Right kidney (tissue), 1 donor: ENCODE measurements at regions not wholly inside any gene's neighbourhood (a gene's known extent, or its start where the extent isn't known, plus 50 kb on each side); places are given as distances from the start of the nearest gene placed in this dataset.
"Not testable (repeated sequence)": the region's sequence is repeated elsewhere in the genome, so short reads cannot be mapped to it uniquely, and the experiment has no call there.

ENCODE experiments used
- DNase-seq: peaks from one replicate; pipeline ENCODE4 v3.0.0-alpha.2; 2016

DNA sequence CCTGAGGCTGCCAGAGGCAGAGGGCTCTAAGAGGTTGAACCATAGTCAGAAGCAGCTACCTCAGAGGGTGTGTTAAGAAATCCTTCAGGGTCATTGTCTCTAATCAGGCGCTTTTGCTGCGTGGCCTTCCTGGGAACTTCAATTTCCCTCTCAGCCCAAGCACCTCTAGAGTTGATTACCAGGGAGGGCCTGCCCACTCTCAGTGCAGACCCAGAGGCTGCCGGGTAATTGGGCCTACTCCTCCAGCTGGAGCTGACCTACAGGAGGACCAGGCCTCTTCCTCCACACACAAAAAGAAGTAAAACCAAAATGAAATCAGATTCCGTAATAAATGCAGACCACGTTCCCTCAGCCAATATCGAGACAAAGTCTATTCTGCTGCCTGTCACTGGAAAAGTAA, 305.0 kb upstream of the CCL2 start:
- DNase-seq: no peak

DNA sequence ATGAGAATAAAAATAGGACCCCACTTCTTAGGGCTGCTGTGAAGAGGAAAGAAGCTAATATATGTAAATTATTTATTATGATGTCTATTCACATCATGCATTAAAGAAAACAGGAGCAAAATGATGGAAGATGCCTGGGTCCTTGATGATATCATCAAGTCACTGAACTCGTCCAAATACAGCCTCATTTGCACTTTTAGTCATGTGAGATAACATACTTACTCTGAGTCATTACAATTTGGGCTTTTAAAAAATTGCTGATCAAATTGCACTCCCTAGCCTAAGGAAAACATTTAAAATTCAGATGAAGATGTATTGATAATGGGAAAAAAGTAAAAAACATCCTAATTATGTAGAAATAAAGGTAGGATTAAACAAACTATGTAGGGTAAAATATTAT, 302.7 kb upstream of the CCL2 start:
- DNase-seq: no peak

DNA sequence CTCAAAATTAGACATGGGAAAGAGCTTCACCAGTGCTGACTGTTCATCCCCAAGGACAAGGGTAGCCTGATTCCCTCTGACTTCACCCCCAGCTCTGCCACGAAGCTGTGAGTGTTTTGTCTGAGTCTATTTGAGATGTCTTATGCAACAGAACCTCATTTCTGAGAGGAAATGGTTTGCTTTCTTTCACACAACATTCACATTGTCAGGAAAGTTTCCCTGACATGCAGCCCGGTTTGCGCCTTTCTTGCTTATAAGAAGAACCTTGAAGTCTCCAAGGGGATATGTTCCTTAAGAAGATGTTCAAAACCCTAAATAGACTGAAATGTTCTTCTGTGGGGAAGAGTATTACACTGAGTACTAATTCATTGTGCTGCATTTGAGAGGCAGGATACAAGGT, 300.5 kb upstream of the CCL2 start:
- no peak for DNase-seq

DNA sequence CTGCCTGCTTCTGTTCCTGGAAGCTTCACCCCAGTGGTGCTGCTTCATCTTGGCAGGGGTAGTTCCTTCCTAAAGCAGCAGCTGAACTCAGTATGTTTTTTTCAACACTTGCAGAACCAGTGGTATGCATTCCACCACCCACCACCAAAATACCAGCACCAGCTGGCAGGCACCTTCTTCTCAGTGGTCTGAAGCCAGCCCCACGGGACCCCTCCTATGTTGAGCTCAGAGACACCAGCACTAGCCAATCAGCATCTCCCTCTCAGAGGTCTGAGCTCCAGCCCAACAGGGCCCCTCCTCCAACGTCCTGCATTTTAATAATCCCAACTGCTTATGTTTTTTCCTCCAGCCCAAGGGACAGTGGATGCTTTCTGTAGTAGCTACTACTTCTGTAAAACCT, 299.6 kb upstream of the CCL2 start:
- no peak for DNase-seq

DNA sequence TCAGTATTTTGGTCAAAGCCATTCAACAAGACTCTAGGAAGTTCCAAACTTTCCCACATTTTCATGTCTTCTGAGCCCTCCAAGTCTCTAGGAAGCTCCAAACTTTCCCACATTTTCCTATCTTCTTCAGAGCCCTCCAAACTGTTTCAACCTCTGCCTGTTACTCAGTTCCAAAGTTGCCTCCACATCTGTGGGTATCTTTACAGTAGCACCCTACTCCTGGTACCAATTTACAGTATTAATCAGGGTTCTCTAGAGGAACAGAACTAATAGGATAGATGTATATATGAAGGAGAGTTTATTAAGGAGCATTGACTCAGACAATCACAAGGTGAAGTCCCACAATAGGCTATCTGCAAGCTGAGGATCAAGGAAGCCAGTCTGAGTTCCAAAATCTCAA, 296.0 kb upstream of the CCL2 start:
- not testable (repeated sequence) for DNase-seq

DNA sequence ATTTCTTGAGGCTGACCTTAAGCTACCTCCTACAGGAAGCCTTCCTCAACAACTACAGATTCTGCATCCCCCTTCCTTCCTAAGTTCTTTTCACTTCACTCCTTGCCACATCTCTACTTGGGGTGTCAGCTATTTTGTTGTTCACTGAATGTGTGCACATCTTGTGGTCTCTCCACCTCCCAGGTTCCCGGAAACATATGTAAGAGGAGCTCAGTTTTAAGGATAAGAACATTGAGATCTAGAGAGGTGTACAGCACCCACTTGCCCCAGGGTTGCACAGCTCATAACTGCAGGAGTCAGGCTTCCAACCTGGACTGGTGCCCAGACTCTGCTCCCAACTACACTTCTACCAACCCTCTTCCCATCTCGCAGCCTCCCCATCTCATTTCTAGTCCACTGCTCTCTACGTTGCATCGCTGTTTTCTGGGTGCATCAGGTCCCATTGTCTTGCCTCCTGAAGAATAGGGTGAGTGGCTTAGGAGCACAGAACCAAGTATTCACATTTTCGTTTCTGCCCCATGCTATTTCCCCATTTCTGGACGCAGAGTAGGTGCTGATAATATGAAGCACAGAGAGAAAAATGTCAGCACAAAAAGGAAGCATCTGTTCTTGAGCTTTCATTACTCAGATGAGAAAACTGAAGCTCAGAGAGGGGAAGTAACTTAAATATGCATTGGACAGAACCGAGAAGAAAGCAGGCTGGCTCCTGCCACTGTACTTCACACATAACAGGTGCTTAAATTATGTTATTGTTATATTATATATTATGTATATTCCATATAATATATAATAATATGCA, 292.0 kb upstream of the CCL2 start:
- no peak for DNase-seq

DNA sequence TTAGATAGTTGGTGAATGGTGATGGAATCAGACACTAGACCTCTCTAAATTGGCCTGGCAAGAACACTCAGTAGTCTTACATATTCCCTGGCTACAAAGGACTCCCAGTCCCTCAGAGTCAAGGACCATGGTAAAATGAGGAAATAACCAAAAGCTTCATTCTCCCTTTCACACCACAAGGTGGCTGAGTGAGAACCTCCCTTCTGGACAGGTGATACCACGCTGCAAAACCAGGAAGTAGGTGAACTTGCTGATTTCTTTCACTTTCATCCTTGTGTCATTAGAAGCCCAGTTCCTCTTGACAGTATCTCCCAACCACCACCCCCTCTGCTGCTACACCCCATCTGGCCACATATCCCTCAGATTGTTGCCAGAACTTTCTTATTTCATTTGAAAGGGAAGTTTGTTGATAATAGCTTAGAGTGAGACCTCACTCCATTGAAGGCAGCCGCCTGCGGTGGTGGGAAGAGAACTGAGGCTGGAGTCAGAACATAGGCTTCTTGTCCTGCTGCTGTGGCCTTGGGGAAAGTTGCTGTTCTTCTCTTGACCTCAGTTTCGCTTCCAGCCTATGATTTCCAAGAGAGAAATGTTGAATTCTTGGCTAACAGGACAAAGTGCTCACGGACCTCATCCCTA, 290.6 kb upstream of the CCL2 start:
- DNase-seq: no peak

DNA sequence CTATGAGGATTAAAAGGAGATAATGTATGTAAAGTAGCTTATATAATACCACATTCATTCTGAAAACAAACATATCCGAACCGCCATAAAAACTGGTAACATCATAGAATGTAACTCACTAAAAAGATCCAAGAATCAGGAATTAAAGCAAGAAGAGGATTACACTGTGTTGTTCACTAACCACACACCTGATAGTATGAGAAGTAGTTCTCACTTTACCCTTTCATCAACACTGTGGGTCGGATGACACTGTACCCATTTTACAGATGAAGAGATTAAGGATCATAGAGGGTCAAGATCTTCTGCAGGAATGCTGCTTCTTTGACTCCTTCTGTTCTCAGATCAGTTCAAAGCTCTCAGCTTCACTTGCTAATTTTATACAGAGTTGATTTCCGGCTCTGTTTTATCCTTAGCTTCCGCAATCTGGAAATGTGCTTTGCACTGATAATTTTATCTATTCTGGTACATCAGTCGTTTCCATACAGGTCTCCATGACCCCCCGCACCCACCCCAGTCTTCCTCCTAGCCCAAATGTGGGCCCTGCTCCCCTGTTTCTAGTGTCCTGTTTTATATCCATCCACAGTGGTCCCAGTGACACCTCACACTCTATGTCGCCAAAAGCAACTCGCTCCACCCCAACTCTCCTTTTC, 288.6 kb upstream of the CCL2 start:
- DNase-seq: no peak

DNA sequence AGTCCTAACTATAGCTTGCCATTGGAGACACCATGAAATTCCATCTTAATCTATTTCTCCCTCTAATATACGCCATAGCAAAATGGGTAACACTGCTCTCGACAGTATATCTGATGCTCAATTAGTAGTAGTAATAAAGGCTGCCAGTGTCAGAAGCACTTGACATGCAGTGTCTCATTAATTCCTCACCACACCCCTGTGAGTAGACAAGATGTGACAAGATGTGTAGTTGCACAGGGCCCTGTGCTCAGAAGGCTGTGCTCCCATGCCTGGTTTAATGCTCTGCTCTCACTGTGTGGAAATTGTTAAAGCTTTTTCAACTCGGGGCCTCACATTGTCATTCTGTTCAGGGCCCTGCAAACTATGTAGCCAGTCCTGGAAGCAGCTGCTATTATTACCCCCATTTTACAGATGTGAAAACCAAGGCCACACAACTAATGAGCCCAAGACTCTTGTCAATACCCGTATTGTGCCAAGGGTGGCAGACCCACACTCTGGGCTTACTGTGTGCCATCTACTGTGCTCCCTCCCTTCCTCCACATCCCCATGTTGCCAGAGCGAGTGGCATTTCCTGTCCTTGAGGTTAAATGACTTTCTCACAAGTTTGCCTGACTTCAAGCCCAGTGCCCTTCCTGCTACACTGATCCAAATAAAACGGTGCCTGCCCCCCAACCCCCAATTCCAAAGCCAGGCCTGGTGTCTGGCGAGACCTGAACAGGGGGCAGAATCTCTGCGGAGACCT, 287.3 kb upstream of the CCL2 start:
- no peak for DNase-seq

DNA sequence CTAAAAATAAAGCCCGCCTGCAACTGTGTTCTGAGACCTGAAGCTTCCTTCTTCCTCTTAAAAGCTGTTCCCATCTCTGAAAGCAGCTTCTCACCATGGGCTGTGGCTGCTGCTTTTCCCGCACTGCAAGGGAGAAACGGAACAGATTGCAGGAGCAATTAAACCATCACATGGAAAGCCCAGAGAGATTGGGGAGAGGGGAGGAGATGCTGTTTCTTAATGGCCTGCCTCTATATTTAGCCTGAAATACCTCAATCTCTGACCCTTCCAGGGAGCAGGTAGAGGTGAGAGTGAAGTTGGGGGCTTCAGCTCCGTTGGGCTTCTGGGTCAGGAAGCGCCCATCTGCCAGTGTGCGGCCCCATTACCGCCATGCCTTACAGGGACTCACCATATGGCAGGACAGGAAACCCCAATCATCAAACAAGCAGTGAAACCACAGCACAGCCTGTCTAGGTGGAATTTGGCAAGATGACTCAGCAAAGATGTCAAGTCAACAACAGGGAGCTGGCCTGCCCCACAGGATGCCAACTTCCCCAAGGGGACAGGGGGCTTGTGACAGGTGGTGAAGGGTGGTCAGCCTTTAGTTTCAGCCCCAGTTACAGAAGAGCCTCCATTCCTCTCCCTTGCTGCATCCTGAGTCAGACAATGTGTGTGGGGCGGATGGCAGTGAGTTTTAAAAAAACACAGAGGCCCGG, 286.6 kb upstream of the CCL2 start:
- DNase-seq: no peak

DNA sequence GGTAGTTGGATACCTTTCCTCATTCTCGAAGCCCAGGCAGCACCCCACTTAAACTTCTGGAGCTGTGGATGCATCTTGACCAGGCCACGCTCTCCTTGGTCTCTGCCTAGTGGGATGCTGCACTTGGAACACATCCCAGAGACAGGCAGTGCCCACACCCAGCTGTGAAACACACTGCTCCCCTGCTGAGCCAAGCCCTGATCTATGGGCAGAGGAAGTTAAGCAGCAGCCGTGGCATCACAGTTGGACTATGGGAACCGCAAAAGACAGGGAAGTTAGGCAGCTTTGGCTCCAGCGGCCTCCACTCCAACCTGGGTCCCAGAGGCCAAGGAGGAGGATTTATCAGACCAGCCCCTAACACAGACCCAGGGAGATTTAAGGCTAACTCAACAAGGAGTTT, 284.8 kb upstream of the CCL2 start:
- no peak for DNase-seq

DNA sequence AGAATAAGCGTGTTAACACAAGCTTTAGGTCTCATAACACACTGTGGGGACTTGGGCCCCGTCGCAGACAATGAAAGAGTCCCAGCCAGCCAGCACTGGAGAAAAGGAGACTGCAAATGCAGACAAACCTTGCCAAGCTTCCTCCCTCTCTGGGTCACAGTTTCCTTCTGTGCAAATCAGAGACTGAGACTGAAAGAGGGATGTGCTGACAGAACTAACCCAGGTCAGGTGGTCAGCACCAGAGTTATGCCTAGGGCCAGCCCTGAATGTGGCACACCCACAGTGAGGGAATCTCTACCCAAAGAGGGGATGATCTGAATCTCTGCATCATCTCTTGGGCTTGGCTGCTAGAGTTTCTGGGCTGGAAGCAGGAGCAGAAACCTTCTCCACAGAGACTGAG, 282.3 kb upstream of the CCL2 start:
- no peak for DNase-seq

DNA sequence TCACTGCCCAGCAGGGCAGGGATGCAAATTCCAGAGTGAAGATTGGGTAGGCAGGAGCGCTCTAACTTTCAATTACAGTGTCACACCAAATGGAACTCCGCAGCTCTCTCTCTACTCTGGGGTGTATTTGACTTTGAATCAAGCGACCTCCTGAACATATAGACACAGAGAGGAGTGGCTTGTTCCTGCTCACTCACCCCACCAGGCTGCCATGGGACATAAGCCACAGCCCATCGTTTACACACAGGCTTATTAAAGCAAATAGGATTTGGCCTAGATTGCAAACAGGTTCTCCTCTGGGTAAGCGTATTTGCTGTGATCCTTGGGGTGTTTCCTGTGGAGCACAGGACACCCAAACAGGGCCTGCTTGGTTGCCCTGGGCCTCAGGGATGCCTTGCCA, 281.6 kb upstream of the CCL2 start:
- DNase-seq: no peak

DNA sequence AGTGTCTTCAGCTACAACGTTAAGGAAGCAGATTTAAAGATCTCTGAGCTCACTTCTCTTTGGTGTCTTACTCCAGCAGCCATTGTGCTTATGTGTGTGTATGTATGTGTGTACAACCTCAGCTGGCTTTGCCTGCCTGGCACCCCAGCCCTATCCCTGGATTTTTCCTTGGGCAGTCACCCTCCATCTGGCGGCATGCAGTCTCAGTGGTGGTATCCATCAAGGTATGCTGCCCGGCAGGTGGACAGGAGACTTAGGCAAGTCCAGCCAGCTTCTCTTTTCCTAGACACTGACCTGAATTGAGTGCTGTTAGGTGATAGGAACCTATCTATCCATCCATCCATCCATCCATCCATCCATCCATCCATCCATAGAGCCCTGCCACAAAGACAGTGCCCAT, 280.8 kb upstream of the CCL2 start:
- no peak for DNase-seq

DNA sequence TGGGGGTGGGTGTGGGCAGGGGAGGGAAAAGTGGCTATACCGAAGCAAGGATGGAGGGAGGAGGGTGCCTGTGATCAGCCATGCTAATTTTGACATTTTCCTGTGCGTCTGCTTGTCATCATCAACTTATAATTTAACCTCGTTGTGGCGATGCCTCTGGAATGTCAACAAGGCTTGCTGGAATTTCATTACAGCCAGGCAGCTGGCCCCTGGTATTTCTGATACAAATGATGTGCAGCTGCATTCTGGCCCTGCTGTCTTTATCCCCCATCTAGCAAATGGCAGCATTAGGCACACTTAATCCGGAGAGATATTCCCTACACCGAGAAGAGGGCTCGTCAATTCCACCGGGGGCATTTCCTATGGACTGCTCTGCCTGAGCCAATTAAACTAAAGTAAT, 278.3 kb upstream of the CCL2 start:
- no peak for DNase-seq

DNA sequence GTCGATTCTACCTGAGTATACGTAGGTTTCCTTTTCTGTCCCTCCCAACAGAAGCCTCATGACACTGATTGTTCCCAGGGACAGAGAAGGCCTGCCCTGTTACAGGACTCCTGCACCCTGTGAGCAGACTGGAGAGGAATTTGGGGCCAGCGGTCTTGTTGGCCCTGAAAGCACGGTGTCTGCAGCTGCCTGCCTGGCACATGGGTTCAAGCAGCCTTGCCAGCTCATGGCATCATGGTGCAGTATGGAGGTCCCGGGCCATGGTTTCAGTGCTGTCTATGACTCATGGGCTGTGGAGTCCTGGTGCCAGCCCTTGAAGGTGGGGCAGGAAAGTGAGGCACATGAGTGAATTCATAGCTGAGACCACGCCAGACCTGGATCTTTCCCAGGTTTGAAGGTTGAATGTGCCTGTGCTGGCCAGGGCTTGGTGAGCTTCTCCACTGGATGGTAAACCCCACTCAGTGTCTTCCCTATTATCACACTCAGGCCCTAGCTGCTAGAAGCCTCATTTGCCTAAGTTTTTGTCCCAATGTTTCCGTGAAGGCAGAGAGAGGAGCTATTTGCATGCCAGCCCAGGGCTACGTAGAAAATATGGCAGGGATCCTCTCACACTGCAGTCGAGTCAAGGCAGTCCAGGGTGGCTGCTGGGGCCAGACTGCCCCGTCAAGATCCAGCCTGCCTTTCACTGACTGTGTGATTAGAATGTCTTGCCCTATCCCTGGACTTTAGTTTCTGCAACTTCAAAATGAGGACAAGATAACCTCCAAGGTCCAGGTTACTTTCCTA, 277.2 kb upstream of the CCL2 start:
- DNase-seq: no peak

DNA sequence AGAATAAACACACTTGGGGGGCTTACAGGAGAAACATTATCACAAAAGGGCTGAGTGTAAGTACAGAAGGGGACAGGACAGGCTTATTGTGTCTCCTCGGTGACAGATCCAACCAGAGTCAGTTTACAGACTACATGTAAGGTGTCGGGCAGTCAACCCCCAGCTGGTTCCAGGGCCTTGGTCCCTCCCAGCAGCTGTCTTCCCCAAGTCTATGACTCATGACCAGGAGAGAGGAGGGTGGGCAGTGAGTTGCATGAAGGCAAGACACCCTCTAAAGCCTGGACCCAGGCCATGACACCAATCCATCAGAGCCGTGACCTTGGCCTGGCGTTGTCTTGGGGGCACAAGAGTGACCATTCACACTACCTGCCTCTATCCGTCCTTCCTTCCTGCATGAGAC, 276.2 kb upstream of the CCL2 start:
- no peak for DNase-seq

DNA sequence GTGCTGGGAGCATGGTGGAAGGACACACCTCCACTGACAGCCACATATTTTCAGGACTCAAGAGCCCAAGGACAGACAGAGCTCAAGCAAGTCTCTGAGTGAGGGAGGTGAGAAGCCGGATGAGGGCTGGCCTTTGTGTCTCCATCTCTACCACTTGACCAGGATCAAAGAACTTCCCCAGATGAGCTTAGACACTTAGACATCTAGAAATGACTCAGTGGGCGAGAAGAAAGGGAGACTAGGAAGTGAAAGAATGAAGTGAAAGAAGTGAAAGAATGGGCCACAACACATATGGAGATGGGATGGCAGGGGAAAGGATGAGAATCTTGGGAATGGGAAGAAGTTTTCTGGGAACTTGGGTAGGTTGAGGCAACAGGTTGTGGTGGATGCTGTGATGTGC, 274.9 kb upstream of the CCL2 start:
- no peak for DNase-seq

DNA sequence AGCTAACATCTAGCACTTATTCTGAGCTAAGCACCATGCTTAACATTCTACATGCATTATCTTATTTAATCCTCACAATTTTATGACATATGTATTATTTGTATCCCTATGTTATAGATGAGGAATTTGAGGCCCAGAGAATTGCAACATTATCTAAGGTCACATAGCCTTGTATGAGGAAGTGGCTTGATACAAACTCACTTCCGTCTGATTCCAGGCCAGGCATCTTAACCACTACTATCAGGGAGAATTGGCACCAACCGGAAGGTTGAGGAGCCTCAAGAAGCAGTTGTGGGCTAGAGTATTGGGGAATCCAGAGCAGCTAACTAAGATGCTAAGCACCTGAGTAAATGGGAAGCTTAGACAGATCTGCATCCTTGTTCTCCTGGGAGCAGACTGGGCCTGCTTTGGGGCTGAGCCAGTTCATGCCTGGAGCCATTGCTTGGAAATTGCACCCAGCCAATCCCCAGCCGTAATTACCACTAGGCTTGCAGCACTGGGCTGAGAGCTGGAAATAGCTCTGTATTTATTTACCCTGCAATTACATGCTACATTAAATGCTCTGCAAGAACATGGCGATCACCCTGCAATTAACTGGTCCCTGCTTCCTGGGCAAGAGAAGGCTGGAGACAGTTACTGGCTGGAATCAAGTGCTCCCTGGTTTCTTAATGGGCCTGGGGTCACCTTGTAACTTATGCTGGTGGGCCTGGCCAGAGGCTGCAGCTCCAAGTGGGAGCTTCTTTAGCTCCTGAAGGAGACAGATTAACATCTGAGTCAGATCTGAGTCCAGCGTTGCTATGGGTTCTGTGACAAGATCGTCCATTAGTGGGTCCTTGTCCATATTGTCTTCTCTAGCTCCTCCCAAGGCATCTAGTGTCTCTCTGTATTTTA, 273.1 kb upstream of the CCL2 start:
- no peak for DNase-seq

DNA sequence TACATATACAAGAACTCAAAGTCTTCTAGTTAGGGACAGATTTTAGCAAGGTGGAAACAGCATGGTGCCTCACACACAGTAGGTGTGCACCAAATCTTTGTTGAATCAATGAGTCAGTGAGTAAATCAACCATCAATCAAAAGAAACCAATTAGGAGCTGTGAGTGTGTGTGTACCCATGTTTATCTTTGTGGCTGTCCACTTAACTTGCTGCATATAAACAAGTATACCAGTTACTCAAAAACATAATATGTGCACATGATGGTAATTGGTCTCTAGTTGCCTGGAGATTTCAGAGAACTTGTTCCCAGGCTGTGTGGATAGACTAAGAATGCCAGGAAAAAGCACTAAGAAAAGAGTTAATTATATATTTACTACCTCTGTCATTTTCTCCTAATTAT, 272.2 kb upstream of the CCL2 start:
- no peak for DNase-seq
